ENCODE measurements at regions not wholly inside any gene's neighbourhood (a gene's known extent, or its start where the extent isn't known, plus 50 kb on each side); places are given as distances from the start of the nearest gene placed in this dataset.

DNA sequence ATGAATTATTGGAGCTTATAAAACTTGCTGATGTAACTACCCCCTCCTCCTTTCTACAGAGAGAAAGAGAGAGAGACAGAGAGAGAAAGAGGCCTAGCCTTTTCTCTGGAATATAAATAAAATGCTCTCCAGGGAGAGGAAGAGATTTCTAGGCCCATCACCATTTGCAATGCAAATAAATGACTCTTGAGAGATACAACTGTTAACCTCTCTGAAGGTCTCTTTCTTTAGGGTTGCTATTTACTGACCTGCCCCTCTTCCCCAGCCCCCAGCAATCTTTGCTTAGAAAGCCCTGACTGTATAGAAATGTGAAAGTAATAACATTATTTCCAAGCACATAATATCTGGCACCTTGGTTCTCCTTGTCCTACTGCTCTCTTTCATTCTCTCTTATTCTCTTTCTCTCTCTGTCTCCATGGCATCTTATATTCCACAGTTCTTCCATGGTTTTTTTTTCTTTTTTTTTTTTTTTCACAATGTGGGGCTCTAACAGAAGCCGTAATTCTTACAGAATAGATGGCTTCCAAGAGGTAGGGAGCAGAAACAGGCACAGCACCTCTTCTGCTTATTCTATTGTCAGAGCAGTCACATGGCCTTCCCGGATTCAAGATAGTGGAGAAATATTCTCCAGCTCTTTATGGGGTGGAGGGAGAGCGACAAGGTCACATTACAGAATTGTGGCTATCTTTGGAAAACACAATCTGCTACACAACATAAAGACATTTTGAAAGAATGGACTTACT is 1087.9 kb upstream of the NUDT12 start:
- DNase-seq (no peak), ATAC-seq (ENCODE audit: insufficient read depth, low FRiP score) (no peak)
- H3K4me3 ChIP-seq, result no peak overlapping the region
- WGBS, 2 donors, result 75 to 87% methylated on average over 3 of the region's 3 CpGs
- no peaks in the 10 kb centered on the region for H3K4me1 ChIP-seq (ENCODE audit: control insufficient read depth in 5 of 5, insufficient read depth in 5 of 5, low read length in 5 of 5)
- H3K27ac ChIP-seq (ENCODE audit: low read depth in 1 of 2, low read length in 1 of 2), result no peak overlapping the region
- H3K9me3 ChIP-seq (ENCODE audit: control insufficient read depth in 4 of 4, insufficient read depth in 3 of 4, low read length in 3 of 4), result peaks cover 0 to 9% (median 1%) of the 10 kb centered on the region in 4 donors
- no peaks in the 10 kb centered on the region for H3K36me3 ChIP-seq (ENCODE audit: control insufficient read depth in 4 of 4, insufficient read depth in 4 of 4, low read length in 4 of 4)
- no peaks in the 10 kb centered on the region for H3K27me3 ChIP-seq (ENCODE audit: control insufficient read depth in 3 of 3, insufficient read depth in 3 of 3, low read length in 2 of 3)
- H3K9ac ChIP-seq (ENCODE audit: insufficient read depth in 1 of 2, low read length in 2 of 2), result no peak overlapping the region
- TF ChIP-seq, protein P1, sequence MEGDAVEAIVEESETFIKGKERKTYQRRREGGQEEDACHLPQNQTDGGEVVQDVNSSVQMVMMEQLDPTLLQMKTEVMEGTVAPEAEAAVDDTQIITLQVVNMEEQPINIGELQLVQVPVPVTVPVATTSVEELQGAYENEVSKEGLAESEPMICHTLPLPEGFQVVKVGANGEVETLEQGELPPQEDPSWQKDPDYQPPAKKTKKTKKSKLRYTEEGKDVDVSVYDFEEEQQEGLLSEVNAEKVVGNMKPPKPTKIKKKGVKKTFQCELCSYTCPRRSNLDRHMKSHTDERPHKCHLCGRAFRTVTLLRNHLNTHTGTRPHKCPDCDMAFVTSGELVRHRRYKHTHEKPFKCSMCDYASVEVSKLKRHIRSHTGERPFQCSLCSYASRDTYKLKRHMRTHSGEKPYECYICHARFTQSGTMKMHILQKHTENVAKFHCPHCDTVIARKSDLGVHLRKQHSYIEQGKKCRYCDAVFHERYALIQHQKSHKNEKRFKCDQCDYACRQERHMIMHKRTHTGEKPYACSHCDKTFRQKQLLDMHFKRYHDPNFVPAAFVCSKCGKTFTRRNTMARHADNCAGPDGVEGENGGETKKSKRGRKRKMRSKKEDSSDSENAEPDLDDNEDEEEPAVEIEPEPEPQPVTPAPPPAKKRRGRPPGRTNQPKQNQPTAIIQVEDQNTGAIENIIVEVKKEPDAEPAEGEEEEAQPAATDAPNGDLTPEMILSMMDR (IDR thresholded peaks at IDR 0.05; ENCODE audit: control extremely low read depth, extremely low read depth), result no peak

DNA sequence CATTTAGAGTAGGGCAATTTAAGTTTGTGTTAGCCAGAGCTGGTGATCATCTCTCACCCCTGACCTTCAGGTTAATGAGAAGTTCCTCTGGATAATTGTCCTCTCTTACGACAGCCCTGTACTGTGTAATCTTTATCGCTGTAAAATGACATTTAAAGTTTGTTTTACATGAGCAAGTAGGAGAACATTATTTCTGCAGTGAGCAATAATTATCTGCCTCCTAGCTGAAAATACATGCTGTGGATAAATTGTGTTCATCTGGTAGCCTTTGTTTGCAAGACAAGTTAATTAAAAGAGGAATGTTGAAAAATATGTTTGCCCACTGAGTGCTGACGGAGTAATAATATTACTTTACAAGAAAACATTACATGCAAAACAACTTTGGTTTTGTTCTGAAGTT is 1083.8 kb upstream of the NUDT12 start:
- no peaks in the 10 kb centered on the region for H3K27me3 ChIP-seq (ENCODE audit: control insufficient read depth in 3 of 3, insufficient read depth in 3 of 3, low read length in 2 of 3)
- no peaks in the 10 kb centered on the region for H3K36me3 ChIP-seq (ENCODE audit: control insufficient read depth in 4 of 4, insufficient read depth in 4 of 4, low read length in 4 of 4)
- H3K27ac ChIP-seq (ENCODE audit: low read depth in 1 of 2, low read length in 1 of 2), result no peak overlapping the region
- no peak overlapping the region for H3K9ac ChIP-seq (ENCODE audit: insufficient read depth in 1 of 2, low read length in 2 of 2)
- TF ChIP-seq, protein P1 (IDR thresholded peaks at IDR 0.05; ENCODE audit: control extremely low read depth, extremely low read depth), result no peak
- no peak for DNase-seq
- no peaks in the 10 kb centered on the region for H3K9me3 ChIP-seq (ENCODE audit: control insufficient read depth in 4 of 4, insufficient read depth in 3 of 4, low read length in 3 of 4)
- WGBS, 2 donors, result 77 to 86% methylated on average over 3 of the region's 3 CpGs
- H3K4me1 ChIP-seq (ENCODE audit: control insufficient read depth in 5 of 5, insufficient read depth in 5 of 5, low read length in 5 of 5), result no peaks in the 10 kb centered on the region
- H3K4me3 ChIP-seq, result no peak overlapping the region
- no peak for ATAC-seq (ENCODE audit: insufficient read depth, low FRiP score)

DNA sequence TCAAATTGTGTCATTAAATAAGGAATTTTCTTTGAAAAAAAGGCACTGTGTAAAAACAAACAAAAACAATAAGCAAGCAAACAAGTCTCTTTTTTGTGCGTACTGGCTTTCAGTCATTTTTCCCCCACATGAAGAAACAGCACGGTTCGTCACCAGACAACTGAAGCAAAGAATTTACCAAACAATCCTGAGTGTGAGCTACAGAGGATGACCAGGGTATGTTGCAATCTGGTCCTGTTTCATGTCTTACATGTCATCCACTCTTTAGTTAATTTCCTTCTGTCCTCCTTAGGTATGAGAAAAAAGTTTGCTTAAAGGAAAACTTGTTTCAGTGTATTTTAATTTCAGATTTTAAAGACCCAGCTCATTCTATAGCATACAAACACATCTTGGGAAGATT is 1080.7 kb upstream of the NUDT12 start:
- peak in 1 of 3 donors; percentile 13 for DNase-seq
- Histone ChIP-seq H3K9me3 (ENCODE audit: control insufficient read depth in 4 of 4, insufficient read depth in 3 of 4, low read length in 3 of 4) (no peaks in the 10 kb centered on the region), H3K4me1 (ENCODE audit: control insufficient read depth in 5 of 5, insufficient read depth in 5 of 5, low read length in 5 of 5) (no peaks in the 10 kb centered on the region), H3K27me3 (ENCODE audit: control insufficient read depth in 3 of 3, insufficient read depth in 3 of 3, low read length in 2 of 3) (no peaks in the 10 kb centered on the region), H3K36me3 (ENCODE audit: control insufficient read depth in 4 of 4, insufficient read depth in 4 of 4, low read length in 4 of 4) (no peaks in the 10 kb centered on the region), H3K9ac (ENCODE audit: insufficient read depth in 1 of 2, low read length in 2 of 2) (no peak overlapping the region), H3K27ac (ENCODE audit: low read depth in 1 of 2, low read length in 1 of 2) (no peak overlapping the region), H3K4me3 (no peak overlapping the region)
- no peak for ATAC-seq (ENCODE audit: insufficient read depth, low FRiP score)
- TF ChIP-seq, protein P1 (IDR thresholded peaks at IDR 0.05; ENCODE audit: control extremely low read depth, extremely low read depth), result no peak
- WGBS, 2 donors, result 47 to 55% methylated on average over 3 of the region's 3 CpGs

DNA sequence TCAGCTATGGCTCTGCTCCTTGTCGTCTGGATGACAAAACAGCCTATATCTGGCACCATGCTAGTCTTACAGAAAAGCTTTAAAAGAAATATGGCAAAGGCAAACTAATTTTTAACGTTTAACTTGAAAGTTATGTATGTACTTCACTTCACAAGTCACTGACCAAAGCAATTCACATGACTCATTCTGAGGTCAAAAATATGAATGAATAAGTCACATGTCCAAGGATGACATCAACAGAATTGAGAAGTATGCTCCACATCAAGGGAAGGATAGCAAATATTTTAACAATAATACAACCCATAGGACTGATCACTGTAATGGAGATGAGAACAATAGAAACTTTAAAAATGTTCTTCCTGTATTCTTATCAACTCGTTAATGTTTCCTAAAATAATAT is 1072.6 kb upstream of the NUDT12 start:
- TF ChIP-seq, protein P1 (IDR thresholded peaks at IDR 0.05; ENCODE audit: control extremely low read depth, extremely low read depth), result no peak
- DNase-seq (no peak), ATAC-seq (ENCODE audit: insufficient read depth, low FRiP score) (no peak)
- H3K27ac ChIP-seq (ENCODE audit: low read depth in 1 of 2, low read length in 1 of 2), result no peak overlapping the region
- H3K9me3 ChIP-seq (ENCODE audit: control insufficient read depth in 4 of 4, insufficient read depth in 3 of 4, low read length in 3 of 4), result no peaks in the 10 kb centered on the region
- no peaks in the 10 kb centered on the region for H3K4me1 ChIP-seq (ENCODE audit: control insufficient read depth in 5 of 5, insufficient read depth in 5 of 5, low read length in 5 of 5)
- WGBS, 2 donors, result 73% methylated on average over 3 of the region's 3 CpGs
- H3K9ac ChIP-seq (ENCODE audit: insufficient read depth in 1 of 2, low read length in 2 of 2), result no peak overlapping the region
- no peaks in the 10 kb centered on the region for H3K36me3 ChIP-seq (ENCODE audit: control insufficient read depth in 4 of 4, insufficient read depth in 4 of 4, low read length in 4 of 4)
- no peaks in the 10 kb centered on the region for H3K27me3 ChIP-seq (ENCODE audit: control insufficient read depth in 3 of 3, insufficient read depth in 3 of 3, low read length in 2 of 3)
- no peak overlapping the region for H3K4me3 ChIP-seq
